Breast epithelium (tissue), 3 donors: ENCODE measurements at regions not wholly inside any gene's neighbourhood (a gene's known extent, or its start where the extent isn't known, plus 50 kb on each side); places are given as distances from the start of the nearest gene placed in this dataset.

ENCODE experiments used
- CTCF ChIP-seq, 3 donors: fragments of 450-650 bp; IDR thresholded peaks; one replicate each; pipeline ENCODE4 v1.5.1; 2016 to 2017; ENCODE audit warnings: antibody characterized with exemption in 3 of 3, mild to moderate bottlenecking in 3 of 3, moderate library complexity in 3 of 3
- POLR2A ChIP-seq: fragments of 450-650 bp; IDR thresholded peaks from one replicate; pipeline ENCODE4 v1.6.1; 2016; ENCODE audit warnings: antibody characterized with exemption, mild to moderate bottlenecking, moderate library complexity

GRCh38 chr4:96150466-96150865 lies 310.6 kb downstream of the PDHA2 start:
- TF ChIP-seq CTCF (IDR thresholded peaks at IDR 0.05) (no peak), POLR2A (no peak)
